ENCODE measurements at regions not wholly inside any gene's neighbourhood (a gene's known extent, or its start where the extent isn't known, plus 50 kb on each side); places are given as distances from the start of the nearest gene placed in this dataset.
A peak's percentile ranks its signal among the peaks of the same experiment; 100 is the strongest.
"Not testable (repeated sequence)": the region's sequence is repeated elsewhere in the genome, so short reads cannot be mapped to it uniquely, and the experiment has no call there.

DNA sequence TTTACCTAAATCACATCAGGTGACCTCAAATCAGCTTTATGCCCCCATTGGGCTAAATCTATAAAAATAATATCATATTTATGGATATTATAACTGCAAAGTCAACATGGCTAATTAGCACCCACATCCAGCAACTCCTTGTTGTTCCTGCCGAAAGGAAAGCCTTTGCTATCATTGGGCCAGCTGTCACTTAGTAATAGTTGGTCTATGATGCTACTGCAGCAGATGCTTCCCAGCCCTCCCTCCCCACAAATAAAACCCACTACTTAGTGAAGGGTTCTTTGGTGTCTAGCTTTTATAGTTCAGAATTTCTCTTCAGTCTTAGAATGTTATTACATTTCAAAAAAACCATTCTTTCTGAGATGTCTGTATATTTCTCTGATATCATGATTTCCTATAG, 116.9 kb upstream of the ENPEP start:
- DNase-seq: no peak

GRCh38 chr4:110357521-110357920, 118.4 kb upstream of the ENPEP start:
- no peak for DNase-seq

DNA sequence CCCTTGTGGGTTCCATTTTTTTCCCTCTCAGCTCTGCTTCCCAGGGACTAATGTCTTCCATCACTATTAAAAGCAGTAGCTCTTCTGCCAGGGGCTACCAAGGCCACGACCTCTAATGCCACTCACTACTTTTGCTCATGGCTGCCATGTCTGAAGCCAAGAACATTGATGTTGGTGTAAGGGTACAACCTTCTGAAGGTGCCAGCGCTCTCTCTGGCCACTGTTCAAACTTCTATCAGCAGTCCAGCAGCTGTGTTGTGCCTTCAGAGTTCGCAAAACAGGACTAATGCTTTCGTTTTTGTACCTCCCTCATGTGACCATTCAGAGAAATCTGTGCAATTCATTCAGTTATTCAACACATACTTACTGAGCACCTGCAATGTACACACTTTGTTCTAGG, 121.5 kb upstream of the ENPEP start:
- DNase-seq: no peak

- no peak for DNase-seq
Measured at GRCh38 chr4:110352670-110353442, 123.1 kb upstream of the ENPEP start.

GRCh38 chr4:110348711-110349383, 127.1 kb upstream of the ENPEP start:
- no peak for DNase-seq

- no peak for DNase-seq
Measured at GRCh38 chr4:110347805-110348204, 128.2 kb upstream of the ENPEP start.

DNA sequence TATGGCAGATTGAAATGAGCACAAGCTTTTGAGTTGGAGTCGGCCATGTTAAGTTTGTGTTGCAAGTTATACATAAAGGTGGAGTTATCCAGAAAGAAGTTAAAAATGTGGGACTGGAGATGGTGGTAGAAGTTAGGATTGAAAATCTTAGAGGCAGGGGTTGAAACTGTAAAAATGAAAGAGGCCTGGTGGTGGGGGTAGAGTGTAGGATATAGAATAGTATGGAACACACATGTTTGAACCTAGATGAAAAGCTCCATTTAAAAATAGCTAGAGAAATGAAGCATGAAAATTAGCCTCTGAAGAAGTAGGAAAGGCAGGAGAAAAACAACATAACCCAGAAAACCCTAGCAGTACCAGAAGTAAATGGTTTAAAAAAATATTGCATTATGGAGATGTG, 131.8 kb upstream of the ENPEP start:
- no peak for DNase-seq

DNA sequence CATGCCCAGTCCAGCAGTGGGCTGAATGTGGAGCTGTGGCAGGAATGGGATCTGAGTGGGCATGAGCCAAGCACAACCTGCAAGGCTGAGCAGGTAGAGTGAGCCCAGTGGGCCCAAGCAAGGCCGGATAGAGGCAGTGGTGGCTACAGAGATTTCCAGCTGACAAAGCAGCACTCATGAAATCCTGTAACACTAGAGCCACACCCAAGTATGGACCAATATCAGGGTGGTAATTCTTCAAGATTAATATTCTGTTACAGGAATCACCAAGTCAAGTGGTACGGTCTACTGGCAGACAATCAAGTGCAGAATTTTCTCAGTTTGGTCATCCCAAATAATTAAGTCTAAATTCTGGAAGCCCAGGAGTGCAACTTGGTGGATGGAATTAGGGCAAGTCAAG, 132.4 kb upstream of the ENPEP start:
- DNase-seq: no peak

DNA sequence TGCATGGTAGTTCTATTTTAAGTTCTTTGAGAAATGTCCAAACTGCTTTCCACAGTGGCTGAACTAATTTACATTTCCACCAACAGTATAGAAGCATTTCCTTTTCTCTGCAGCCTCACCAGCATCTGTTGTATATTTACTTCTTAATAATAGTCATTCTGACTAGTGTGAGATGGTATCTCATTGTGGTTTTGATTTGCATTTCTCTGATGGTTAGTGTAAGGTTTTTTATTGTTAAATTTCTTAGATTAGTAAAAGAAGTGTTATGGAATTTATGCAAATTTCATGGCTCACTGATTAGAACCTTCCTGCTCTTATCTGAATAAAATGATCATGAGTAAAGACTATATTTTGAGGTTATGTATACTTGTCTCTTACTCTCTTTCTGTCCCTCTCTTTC, 134.8 kb upstream of the ENPEP start:
- DNase-seq: not testable (repeated sequence)

GRCh38 chr4:110335399-110335798, 137.0 kb upstream of the ELOVL6 start:
- DNase-seq: no peak

- no peak for DNase-seq
Measured at GRCh38 chr4:110332483-110332882, 134.1 kb upstream of the ELOVL6 start.

- not testable (repeated sequence) for DNase-seq
Measured at GRCh38 chr4:110326426-110326825, 128.0 kb upstream of the ELOVL6 start.

- no peak for DNase-seq
Measured at GRCh38 chr4:110310795-110311194, 112.4 kb upstream of the ELOVL6 start.

GRCh38 chr4:110309675-110310074, 111.3 kb upstream of the ELOVL6 start:
- DNase-seq: no peak

GRCh38 chr4:110306303-110306702, 107.9 kb upstream of the ELOVL6 start:
- peak in 1 of 2 experiments; percentile 47 for DNase-seq

- no peak for DNase-seq
Measured at GRCh38 chr4:110305455-110305854, 107.0 kb upstream of the ELOVL6 start.

GRCh38 chr4:110296892-110297291, 98.5 kb upstream of the ELOVL6 start:
- DNase-seq: no peak

DNA sequence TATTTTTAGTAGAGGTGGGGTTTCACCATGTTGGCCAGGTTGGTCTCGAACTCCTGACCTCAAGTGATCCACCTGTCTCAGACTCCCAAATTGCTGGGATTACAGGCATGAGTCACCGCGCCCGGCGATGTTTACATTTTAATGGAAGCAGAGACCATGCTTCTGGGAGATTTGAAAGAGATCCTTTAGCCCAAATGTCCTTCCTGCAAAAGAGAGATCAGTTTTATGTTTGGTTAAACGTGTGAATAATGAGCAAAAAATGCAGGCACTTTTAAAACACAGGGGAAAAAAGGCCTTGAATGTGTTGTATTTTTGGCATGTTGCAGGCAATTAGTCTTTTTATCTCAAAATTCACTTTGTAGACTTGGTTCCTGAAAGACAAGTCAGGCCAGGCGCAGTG, 95.8 kb upstream of the ELOVL6 start:
- DNase-seq: no peak

DNA sequence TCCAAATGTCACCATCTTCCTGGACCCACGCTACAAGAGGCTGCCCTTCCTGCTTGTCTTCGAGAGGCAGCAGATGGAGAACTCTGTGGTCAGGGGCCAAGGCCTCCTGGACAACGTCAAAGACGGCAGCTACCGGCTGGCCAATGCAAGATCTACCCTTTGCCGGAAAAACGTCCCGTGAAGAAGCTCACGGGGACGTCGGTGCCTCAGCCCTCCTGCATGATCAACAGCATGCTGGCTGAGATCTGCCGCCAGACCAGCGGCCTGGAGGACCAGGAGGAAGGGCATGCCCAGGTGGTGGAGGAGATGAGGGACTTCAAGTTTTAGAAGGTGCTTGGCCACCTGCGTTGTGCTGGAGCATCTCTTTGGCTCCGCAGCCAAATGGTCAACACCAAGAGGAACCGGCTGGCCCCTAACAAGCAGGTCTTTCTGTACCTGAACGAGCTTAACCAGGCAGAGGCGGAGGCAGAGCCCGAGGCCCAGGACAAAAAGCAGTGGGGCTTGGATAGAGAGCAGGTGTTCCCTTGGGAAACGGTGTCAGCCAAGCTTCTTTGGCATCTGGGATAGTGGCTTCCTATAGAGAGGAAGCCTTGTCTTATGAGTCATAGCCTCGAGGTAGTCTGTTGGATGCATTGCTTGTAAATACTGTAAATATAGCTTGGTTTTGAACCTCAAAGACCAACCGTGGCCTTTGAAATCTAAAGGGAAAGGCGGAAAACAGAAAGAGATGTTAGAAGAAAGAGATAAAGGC, 94.8 kb upstream of the ELOVL6 start:
- no peak for DNase-seq

DNA sequence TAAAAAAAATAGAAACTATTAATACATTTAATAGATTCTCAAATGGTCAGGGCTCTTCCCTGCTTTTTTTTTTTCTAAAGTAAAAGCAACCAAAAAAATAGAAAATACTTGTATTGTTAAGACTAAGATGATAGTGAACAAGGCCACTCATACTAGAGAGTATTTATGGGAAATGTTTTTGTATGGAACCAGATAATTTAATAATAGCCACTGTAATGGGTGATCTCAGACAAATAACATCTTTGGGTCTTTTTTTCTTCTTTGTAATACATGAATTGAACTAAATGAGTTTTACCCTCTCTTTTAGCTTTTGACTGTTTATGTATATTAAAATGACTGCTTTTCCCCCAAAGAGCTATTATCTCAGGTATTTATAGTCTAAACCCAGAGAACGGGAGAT, 92.1 kb upstream of the ELOVL6 start:
- no peak for DNase-seq

DNA sequence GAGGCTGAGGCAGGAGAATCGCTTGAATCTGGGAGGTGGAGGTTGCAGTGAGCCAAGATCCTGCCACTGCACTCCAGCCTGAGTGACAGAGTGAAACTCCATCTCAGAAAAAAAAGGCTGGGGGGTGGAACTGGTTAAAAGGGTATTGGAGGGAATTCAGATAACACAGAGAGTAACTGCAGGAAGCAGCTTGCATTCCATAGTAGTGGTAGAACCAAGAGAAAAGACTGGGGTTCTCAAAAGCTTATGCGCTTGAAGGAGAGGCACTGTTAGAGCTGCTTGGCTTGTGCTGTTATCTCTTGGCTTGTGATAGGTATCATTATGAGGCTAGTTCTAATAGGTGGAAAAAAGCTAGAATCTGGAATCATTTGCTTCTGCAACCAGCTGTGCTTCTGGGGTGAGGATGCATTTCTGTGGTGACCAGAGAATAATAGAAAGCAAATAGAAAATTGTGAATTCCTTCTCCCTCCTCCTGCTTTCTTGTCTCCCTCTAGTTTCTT, 91.2 kb upstream of the ELOVL6 start:
- no peak for DNase-seq

GRCh38 chr4:110287130-110287529, 88.7 kb upstream of the ELOVL6 start:
- DNase-seq: no peak

DNA sequence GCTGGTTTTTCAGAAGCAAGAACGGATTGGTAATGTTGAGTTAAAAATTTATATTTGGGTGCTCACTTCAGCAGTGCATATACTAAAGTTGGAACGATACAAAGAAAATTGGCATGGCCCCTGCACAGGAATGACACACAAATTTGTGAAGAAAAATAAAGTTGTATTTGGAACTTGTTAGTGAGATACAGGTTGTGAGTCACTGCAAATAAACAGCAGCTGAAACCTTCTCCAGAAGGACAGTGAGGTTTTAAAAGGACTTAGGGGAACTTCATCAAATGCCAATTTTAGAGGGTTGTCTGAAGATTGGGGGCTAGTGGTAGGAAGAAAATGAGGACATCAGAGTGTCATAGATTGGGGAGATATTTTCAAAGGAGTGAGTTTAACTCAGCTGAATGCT, 79.7 kb upstream of the ELOVL6 start:
- no peak for DNase-seq

DNA sequence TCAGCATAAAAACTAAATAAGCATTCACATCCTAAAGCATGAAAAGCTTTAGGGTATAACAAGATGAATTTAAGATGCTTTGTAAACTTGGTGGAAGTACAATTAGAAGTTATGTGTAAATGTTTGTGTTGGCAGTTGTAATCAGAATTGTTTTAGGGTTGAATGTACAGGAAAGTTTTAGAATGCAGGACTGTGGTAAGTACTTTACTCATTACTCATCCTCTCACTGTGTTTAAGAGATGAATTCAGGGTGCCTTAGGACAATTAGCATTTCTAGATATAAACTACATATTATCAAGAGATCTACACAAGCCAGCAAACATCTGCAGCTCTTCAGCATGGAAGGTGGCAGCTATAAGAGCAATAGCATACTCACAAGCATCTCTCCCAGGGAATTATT, 77.5 kb upstream of the ELOVL6 start:
- no peak for DNase-seq
